ENCODE measurements at regions not wholly inside any gene's neighbourhood (a gene's known extent, or its start where the extent isn't known, plus 50 kb on each side); places are given as distances from the start of the nearest gene placed in this dataset.

DNA sequence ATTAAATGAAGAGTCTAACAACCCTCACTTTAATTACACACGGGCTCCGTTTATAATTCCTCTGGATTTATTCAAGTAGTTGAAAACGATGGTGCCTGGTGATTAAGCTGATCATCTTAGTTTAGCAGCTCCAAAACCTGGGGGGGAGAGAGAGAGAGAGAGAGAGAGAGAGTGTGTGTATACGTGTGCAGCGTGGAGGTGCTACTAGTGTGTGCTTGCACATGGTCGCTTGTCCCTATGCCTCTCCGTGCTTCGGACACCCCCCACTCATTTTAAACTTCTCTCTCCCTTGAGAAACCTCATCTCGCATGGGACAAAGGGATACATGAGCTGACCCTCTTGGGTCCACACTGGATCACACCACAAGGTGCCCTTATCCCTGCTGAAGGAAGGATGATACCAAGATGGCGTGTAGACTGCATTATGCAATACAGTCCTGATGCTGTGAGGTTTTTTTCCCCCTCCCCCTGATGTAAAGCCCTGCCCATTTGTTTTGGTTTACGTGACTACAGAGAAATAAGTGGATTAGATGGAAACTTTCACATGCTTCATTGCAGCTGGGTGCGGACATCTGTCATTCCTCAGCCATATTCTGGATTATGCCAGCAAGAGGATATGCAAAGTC is 320.8 kb downstream of the ZNF536 start:
- TF ChIP-seq, protein P1, sequence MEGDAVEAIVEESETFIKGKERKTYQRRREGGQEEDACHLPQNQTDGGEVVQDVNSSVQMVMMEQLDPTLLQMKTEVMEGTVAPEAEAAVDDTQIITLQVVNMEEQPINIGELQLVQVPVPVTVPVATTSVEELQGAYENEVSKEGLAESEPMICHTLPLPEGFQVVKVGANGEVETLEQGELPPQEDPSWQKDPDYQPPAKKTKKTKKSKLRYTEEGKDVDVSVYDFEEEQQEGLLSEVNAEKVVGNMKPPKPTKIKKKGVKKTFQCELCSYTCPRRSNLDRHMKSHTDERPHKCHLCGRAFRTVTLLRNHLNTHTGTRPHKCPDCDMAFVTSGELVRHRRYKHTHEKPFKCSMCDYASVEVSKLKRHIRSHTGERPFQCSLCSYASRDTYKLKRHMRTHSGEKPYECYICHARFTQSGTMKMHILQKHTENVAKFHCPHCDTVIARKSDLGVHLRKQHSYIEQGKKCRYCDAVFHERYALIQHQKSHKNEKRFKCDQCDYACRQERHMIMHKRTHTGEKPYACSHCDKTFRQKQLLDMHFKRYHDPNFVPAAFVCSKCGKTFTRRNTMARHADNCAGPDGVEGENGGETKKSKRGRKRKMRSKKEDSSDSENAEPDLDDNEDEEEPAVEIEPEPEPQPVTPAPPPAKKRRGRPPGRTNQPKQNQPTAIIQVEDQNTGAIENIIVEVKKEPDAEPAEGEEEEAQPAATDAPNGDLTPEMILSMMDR (IDR thresholded peaks at IDR 0.05): no peak
- TF ChIP-seq RAD21 (conservative IDR thresholded peaks at IDR 0.05 in 1 of 2, IDR thresholded peaks at IDR 0.05 in 1 of 2) (no peak), EP300 (IDR thresholded peaks at IDR 0.05) (no peak)
